ENCODE measurements at regions not wholly inside any gene's neighbourhood (a gene's known extent, or its start where the extent isn't known, plus 50 kb on each side); places are given as distances from the start of the nearest gene placed in this dataset.

GRCh38 chr6:167576050-167576741, 250.5 kb upstream of the AFDN start:
- Histone ChIP-seq H3K27me3 (ENCODE audit: control insufficient read depth, insufficient read depth, low read length) (no peaks in the 10 kb centered on the region), H3K36me3 (ENCODE audit: control insufficient read depth, insufficient read depth, low read length) (no peaks in the 10 kb centered on the region), H3K27ac (ENCODE audit: low read depth, low read length) (no peak overlapping the region), H3K9ac (ENCODE audit: low read length) (no peak overlapping the region), H3K4me1 (ENCODE audit: control insufficient read depth, insufficient read depth, low read length) (no peaks in the 10 kb centered on the region), H3K4me3 (ENCODE audit: low read length) (no peak overlapping the region)

- Histone ChIP-seq H3K27me3 (ENCODE audit: control insufficient read depth, insufficient read depth, low read length) (no peaks in the 10 kb centered on the region), H3K27ac (ENCODE audit: low read depth, low read length) (no peak overlapping the region), H3K4me1 (ENCODE audit: control insufficient read depth, insufficient read depth, low read length) (no peaks in the 10 kb centered on the region), H3K4me3 (ENCODE audit: low read length) (no peak overlapping the region), H3K36me3 (ENCODE audit: control insufficient read depth, insufficient read depth, low read length) (no peaks in the 10 kb centered on the region), H3K9ac (ENCODE audit: low read length) (no peak overlapping the region)
Observed at GRCh38 chr6:167576828-167577503, 249.7 kb upstream of the AFDN start.

DNA sequence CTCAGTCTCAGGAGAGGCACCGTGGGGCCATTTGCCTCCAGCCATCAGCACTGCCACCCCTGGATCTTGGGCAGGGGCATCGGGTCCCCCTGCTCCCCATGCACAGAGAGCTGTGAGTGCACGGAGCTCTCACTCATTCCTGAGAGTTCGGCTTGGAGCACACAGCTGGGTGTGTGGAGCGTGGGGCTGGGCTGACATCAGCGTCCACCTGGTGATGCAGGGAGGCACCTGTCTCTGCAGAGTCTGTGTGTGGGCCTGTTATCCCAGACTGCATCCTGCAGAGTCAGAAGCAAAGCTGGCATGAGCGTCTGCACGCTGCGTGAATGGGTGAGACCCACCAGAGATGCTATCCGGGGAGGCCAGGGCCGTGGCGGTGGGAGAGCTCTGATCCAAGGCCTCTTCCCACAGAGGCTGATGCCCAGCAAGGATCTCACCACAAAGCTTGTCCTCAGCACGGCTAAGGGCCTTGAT, 248.8 kb upstream of the AFDN start:
- no peak overlapping the region for H3K9ac ChIP-seq (ENCODE audit: low read length)
- H3K27me3 ChIP-seq (ENCODE audit: control insufficient read depth, insufficient read depth, low read length): no peaks in the 10 kb centered on the region
- H3K4me3 ChIP-seq (ENCODE audit: low read length): no peak overlapping the region
- H3K4me1 ChIP-seq (ENCODE audit: control insufficient read depth, insufficient read depth, low read length): no peaks in the 10 kb centered on the region
- no peak overlapping the region for H3K27ac ChIP-seq (ENCODE audit: low read depth, low read length)
- no peaks in the 10 kb centered on the region for H3K36me3 ChIP-seq (ENCODE audit: control insufficient read depth, insufficient read depth, low read length)

DNA sequence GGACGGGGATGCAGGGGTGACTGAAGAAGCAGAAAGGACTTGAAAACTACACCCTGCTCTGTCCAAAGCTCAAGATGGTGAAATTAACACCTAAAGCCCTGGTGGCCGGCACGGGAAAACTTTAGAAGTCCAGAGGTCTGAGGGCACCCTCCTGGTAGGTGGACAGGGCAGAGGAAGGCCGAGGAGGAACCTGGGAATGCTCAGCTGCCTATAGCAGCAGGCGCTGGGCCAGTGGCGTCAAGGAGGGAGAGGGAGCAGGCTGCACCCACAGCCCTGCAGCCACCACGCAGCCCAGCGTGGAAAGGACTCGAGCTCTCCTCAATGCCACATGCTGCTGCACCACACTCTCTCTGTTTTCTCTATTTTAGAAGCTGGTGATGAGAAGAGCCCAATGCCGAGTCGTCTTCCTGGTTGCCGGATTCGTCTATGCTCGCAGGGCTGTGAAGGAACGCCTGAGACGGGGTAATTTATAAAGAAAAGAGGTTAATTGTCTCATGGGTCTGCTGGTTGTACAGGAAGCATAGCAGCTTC, 248.3 kb upstream of the AFDN start:
- Histone ChIP-seq H3K36me3 (ENCODE audit: control insufficient read depth, insufficient read depth, low read length) (no peaks in the 10 kb centered on the region), H3K27me3 (ENCODE audit: control insufficient read depth, insufficient read depth, low read length) (no peaks in the 10 kb centered on the region), H3K4me1 (ENCODE audit: control insufficient read depth, insufficient read depth, low read length) (no peaks in the 10 kb centered on the region), H3K4me3 (ENCODE audit: low read length) (no peak overlapping the region), H3K27ac (ENCODE audit: low read depth, low read length) (no peak overlapping the region), H3K9ac (ENCODE audit: low read length) (no peak overlapping the region)

DNA sequence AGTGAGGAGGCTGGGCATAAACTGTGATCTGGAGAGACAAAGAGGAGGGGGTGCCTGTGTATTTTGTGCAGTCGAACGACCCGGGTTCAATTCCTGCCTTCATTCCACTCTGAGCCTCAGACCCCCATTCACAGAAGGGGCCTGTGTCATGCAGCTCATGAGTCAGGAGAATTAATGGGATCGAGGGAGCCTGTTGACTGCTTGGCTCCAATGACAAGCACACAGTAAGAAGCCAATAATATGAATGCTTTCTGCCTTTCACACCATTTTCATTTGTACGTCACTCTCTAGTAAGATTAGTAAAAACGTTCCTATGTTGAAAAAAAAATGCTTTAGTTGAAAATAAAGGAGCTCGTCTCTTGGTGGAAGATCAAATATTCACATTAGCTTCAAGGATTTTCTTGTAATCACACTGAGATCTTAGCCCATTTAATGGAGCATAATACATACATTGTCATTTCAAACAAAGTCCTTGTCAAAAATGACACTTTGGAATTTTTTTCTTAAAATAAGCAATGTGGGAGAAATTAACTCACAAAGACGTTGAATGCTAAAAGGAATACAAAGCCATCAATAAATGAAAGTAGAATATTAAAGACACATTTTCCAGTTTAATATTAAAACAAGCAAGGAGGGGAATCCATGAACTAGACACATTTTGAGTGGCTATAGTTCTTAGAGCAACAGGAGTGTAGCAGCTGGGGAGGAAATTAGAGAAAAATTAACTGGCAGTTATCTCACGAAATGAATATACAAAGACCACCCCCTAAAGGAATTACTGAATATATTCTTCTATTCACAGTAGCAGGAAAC, 246.7 kb upstream of the AFDN start:
- H3K4me1 ChIP-seq (ENCODE audit: control insufficient read depth, insufficient read depth, low read length): no peaks in the 10 kb centered on the region
- no peak overlapping the region for H3K4me3 ChIP-seq (ENCODE audit: low read length)
- no peaks in the 10 kb centered on the region for H3K27me3 ChIP-seq (ENCODE audit: control insufficient read depth, insufficient read depth, low read length)
- H3K27ac ChIP-seq (ENCODE audit: low read depth, low read length): no peak overlapping the region
- no peak overlapping the region for H3K9ac ChIP-seq (ENCODE audit: low read length)
- H3K36me3 ChIP-seq (ENCODE audit: control insufficient read depth, insufficient read depth, low read length): no peaks in the 10 kb centered on the region

GRCh38 chr6:167580619-167580911, 246.1 kb upstream of the AFDN start:
- Histone ChIP-seq H3K36me3 (ENCODE audit: control insufficient read depth, insufficient read depth, low read length) (no peaks in the 10 kb centered on the region), H3K27ac (ENCODE audit: low read depth, low read length) (no peak overlapping the region), H3K4me3 (ENCODE audit: low read length) (no peak overlapping the region), H3K27me3 (ENCODE audit: control insufficient read depth, insufficient read depth, low read length) (no peaks in the 10 kb centered on the region), H3K9ac (ENCODE audit: low read length) (no peak overlapping the region), H3K4me1 (ENCODE audit: control insufficient read depth, insufficient read depth, low read length) (no peaks in the 10 kb centered on the region)

DNA sequence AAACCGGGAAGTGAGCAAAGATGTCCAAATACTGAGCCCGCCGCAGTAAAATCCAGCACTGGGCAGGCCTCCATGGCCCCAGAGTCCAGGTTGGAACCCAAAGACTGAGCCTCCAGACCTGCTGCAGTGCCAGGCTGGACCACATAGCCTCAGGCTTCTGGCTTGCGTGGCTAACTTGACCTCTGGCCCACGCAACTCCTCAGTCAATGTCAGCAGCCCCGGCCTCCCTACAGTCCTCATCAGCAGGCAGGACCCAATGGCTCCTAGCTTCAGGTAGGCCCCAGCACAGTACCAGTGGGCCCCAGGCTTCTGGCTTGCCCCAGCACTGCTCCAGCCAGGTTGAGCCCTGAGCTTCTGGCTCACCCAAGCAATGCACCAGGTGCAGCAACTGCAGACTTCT, 245.1 kb upstream of the AFDN start:
- no peaks in the 10 kb centered on the region for H3K27me3 ChIP-seq (ENCODE audit: control insufficient read depth, insufficient read depth, low read length)
- no peak overlapping the region for H3K4me3 ChIP-seq (ENCODE audit: low read length)
- H3K36me3 ChIP-seq (ENCODE audit: control insufficient read depth, insufficient read depth, low read length): no peaks in the 10 kb centered on the region
- H3K4me1 ChIP-seq (ENCODE audit: control insufficient read depth, insufficient read depth, low read length): no peaks in the 10 kb centered on the region
- no peak overlapping the region for H3K9ac ChIP-seq (ENCODE audit: low read length)
- H3K27ac ChIP-seq (ENCODE audit: low read depth, low read length): no peak overlapping the region

- Histone ChIP-seq H3K27me3 (ENCODE audit: control insufficient read depth, insufficient read depth, low read length) (no peaks in the 10 kb centered on the region), H3K9ac (ENCODE audit: low read length) (no peak overlapping the region), H3K27ac (ENCODE audit: low read depth, low read length) (no peak overlapping the region), H3K36me3 (ENCODE audit: control insufficient read depth, insufficient read depth, low read length) (no peaks in the 10 kb centered on the region), H3K4me3 (ENCODE audit: low read length) (no peak overlapping the region), H3K4me1 (ENCODE audit: control insufficient read depth, insufficient read depth, low read length) (no peaks in the 10 kb centered on the region)
Observed at GRCh38 chr6:167583412-167583811, 243.3 kb upstream of the AFDN start.

- no peaks in the 10 kb centered on the region for H3K4me1 ChIP-seq (ENCODE audit: control insufficient read depth, insufficient read depth, low read length)
- H3K9ac ChIP-seq (ENCODE audit: low read length): no peak overlapping the region
- H3K27me3 ChIP-seq (ENCODE audit: control insufficient read depth, insufficient read depth, low read length): no peaks in the 10 kb centered on the region
- no peak overlapping the region for H3K27ac ChIP-seq (ENCODE audit: low read depth, low read length)
- no peaks in the 10 kb centered on the region for H3K36me3 ChIP-seq (ENCODE audit: control insufficient read depth, insufficient read depth, low read length)
- H3K4me3 ChIP-seq (ENCODE audit: low read length): no peak overlapping the region
Observed at GRCh38 chr6:167588181-167588919, 238.4 kb upstream of the AFDN start.

DNA sequence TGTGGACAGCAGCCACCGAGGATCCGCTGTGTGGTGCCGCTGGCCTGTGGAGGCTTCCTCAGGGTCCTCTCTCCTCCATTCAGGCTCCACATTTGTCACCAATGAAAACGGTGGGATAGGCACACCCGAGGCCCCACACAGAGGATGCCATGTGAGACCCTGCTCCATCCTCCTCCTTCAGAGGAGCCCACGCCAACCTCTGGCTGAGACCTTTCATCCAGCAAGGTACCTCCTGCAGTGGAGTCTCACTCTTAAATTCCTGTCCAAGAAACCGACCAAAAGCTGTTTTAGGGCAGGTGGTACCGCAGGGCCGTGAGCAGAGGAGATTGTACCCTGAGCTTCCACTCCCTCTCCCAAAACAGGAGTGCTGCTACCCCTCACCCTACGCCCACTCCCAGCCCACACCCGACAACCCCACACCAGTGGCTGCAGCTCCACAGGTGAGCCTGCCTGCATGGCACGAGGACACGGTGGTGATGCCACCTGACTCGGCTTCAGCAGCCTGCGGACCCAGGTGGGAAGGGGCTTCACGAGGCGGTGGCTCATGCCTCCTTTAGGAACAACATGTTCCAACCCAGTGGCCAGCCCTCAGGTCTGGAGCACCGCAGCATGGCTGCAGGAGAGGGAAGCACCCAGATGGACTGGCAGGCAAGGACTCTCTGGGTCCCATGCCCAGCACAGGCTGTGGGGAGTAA, 237.6 kb upstream of the AFDN start:
- no peak overlapping the region for H3K4me3 ChIP-seq (ENCODE audit: low read length)
- no peaks in the 10 kb centered on the region for H3K27me3 ChIP-seq (ENCODE audit: control insufficient read depth, insufficient read depth, low read length)
- no peaks in the 10 kb centered on the region for H3K4me1 ChIP-seq (ENCODE audit: control insufficient read depth, insufficient read depth, low read length)
- no peak overlapping the region for H3K27ac ChIP-seq (ENCODE audit: low read depth, low read length)
- no peaks in the 10 kb centered on the region for H3K36me3 ChIP-seq (ENCODE audit: control insufficient read depth, insufficient read depth, low read length)
- H3K9ac ChIP-seq (ENCODE audit: low read length): no peak overlapping the region

- H3K4me3 ChIP-seq (ENCODE audit: low read length): no peak overlapping the region
- H3K27ac ChIP-seq (ENCODE audit: low read depth, low read length): no peak overlapping the region
- no peaks in the 10 kb centered on the region for H3K27me3 ChIP-seq (ENCODE audit: control insufficient read depth, insufficient read depth, low read length)
- H3K36me3 ChIP-seq (ENCODE audit: control insufficient read depth, insufficient read depth, low read length): no peaks in the 10 kb centered on the region
- H3K4me1 ChIP-seq (ENCODE audit: control insufficient read depth, insufficient read depth, low read length): no peaks in the 10 kb centered on the region
- H3K9ac ChIP-seq (ENCODE audit: low read length): no peak overlapping the region
Observed at GRCh38 chr6:167589615-167589940, 237.1 kb upstream of the AFDN start.

DNA sequence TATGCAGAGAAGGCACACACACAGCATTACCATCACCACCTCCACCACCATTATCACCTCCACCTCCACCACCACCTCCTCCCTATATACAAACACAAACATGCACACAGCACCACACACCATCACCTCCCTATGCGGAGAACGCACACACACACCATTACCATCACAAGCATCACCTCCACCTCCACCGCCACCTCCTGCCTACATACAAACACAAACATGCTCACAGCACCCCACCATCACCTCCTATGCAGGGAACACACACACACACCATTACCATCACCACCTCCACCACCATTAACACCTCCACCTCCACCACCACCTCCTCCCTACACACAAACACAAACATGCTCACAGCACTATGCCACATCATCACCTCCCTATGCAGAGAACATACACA, 236.5 kb upstream of the AFDN start:
- Histone ChIP-seq H3K27me3 (ENCODE audit: control insufficient read depth, insufficient read depth, low read length) (no peaks in the 10 kb centered on the region), H3K36me3 (ENCODE audit: control insufficient read depth, insufficient read depth, low read length) (no peaks in the 10 kb centered on the region), H3K9ac (ENCODE audit: low read length) (no peak overlapping the region), H3K4me1 (ENCODE audit: control insufficient read depth, insufficient read depth, low read length) (no peaks in the 10 kb centered on the region), H3K27ac (ENCODE audit: low read depth, low read length) (no peak overlapping the region), H3K4me3 (ENCODE audit: low read length) (no peak overlapping the region)

Data from rectal smooth muscle tissue (tissue), 1 donor.